Hematopoietic multipotent progenitor cell (in vitro differentiated cells): ENCODE measurements at regions not wholly inside any gene's neighbourhood (a gene's known extent, or its start where the extent isn't known, plus 50 kb on each side); places are given as distances from the start of the nearest gene placed in this dataset.
"Not testable (repeated sequence)": the region's sequence is repeated elsewhere in the genome, so short reads cannot be mapped to it uniquely, and the experiment has no call there.

Experiments used
- DNase-seq, 3 donors: peaks; one replicate each; pipeline ENCODE4 v3.0.0-alpha.2; 2011 to 2015; ENCODE audit warnings: low read depth in 2 of 3, low spot score in 2 of 3

GRCh38 chr1:21385022-21385421, 54.9 kb upstream of the NBPF3 start:
- DNase-seq: no peak

GRCh38 chr1:21384620-21385019, 55.3 kb upstream of the NBPF3 start:
- DNase-seq: no peak

GRCh38 chr1:21383785-21384401, 56.0 kb upstream of the NBPF3 start:
- no peak for DNase-seq

GRCh38 chr1:21381354-21381753, 58.6 kb upstream of the NBPF3 start:
- no peak for DNase-seq

GRCh38 chr1:21380147-21380546, 59.8 kb upstream of the NBPF3 start:
- DNase-seq: not testable (repeated sequence)

- DNase-seq: no peak
These were observed 60.4 kb upstream of the NBPF3 start for GRCh38 chr1:21379571-21379970.

- no peak for DNase-seq
These were observed 61.0 kb upstream of the NBPF3 start for GRCh38 chr1:21378705-21379494.

GRCh38 chr1:21372383-21372782, 67.6 kb upstream of the NBPF3 start:
- no peak for DNase-seq

GRCh38 chr1:21369905-21370304, 70.0 kb upstream of the NBPF3 start:
- DNase-seq: no peak

- DNase-seq: peak; percentile 52 to 66 (median 53)
These were observed 71.2 kb upstream of the NBPF3 start for GRCh38 chr1:21368515-21369289.

- not testable (repeated sequence) for DNase-seq
These were observed 71.9 kb upstream of the NBPF3 start for GRCh38 chr1:21367973-21368514.

- no peak for DNase-seq
These were observed 73.6 kb upstream of the NBPF3 start for GRCh38 chr1:21366288-21366687.

- DNase-seq: peak in 1 of 3 donors; percentile 47
These were observed 74.8 kb upstream of the ECE1 start for GRCh38 chr1:21365036-21365435.

- no peak for DNase-seq
These were observed 71.8 kb upstream of the ECE1 start for GRCh38 chr1:21362096-21362495.

- no peak for DNase-seq
These were observed 71.2 kb upstream of the ECE1 start for GRCh38 chr1:21361506-21361905.

- no peak for DNase-seq
These were observed 66.9 kb upstream of the ECE1 start for GRCh38 chr1:21357161-21357560.

- no peak for DNase-seq
These were observed 65.7 kb upstream of the ECE1 start for GRCh38 chr1:21355956-21356355.

- no peak for DNase-seq
These were observed 62.3 kb upstream of the ECE1 start for GRCh38 chr1:21352586-21352985.

- DNase-seq: no peak
These were observed 61.6 kb upstream of the ECE1 start for GRCh38 chr1:21351901-21352300.

GRCh38 chr1:21350202-21350885, 60.1 kb upstream of the ECE1 start:
- no peak for DNase-seq

GRCh38 chr1:21349693-21350092, 59.4 kb upstream of the ECE1 start:
- DNase-seq: no peak
